ENCODE measurements at regions not wholly inside any gene's neighbourhood (a gene's known extent, or its start where the extent isn't known, plus 50 kb on each side); places are given as distances from the start of the nearest gene placed in this dataset.

GRCh38 chr5:175802361-175802760 is 69.0 kb upstream of the CPLX2 start:
- TF ChIP-seq CTCF (IDR thresholded peaks at IDR 0.05; ENCODE audit: insufficient read depth, low read length) (no peak), REST (IDR thresholded peaks at IDR 0.05; ENCODE audit: insufficient replicate concordance, low read depth) (no peak), SPI1 (IDR thresholded peaks at IDR 0.05; ENCODE audit: borderline replicate concordance, low read depth) (no peak)
